ENCODE measurements at regions not wholly inside any gene's neighbourhood (a gene's known extent, or its start where the extent isn't known, plus 50 kb on each side); places are given as distances from the start of the nearest gene placed in this dataset.

DNA sequence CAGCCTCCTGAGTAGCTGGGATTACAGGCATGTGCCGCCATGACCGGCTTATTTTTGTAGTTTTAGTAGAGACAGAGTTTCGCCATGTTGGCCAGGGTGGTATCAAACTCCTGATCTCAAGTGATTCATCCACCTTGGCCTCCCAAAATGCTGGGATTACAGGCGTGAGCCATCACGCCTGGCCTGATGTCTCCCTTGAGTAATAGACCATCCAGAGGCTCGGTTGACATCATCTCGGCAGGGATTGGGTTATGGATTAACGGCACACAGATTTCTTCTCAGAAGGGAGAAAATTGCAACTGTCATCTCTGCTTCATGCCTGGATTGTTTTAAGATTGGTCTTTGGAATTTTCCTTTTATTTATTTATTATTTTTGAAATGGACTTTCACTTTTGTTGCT lies 239.2 kb upstream of the LARGE1 start:
- no peaks in the 10 kb centered on the region for H3K4me1 ChIP-seq (ENCODE audit: control insufficient read depth, extremely low read depth, insufficient read depth, low read length)
- no peak overlapping the region for H3K27ac ChIP-seq (ENCODE audit: insufficient read depth, low read length)
- no peak overlapping the region for H3K9ac ChIP-seq (ENCODE audit: insufficient read depth, low read length)
- no peaks in the 10 kb centered on the region for H4K20me1 ChIP-seq (ENCODE audit: control insufficient read depth, extremely low read depth, insufficient read depth, low read length)
- no peaks in the 10 kb centered on the region for H3K79me2 ChIP-seq (ENCODE audit: control insufficient read depth, insufficient read depth, low read length)
- H3K36me3 ChIP-seq (ENCODE audit: control insufficient read depth, insufficient read depth, low read length) = no peaks in the 10 kb centered on the region
- DNase-seq (ENCODE audit: low read depth in 2 of 2) = no peak
- no peak overlapping the region for H3K4me3 ChIP-seq (replicated peaks in 1 of 4; ENCODE audit: control extremely low read depth in 1 of 4, insufficient read depth in 1 of 4, low read depth in 3 of 4, low read length in 4 of 4)
- no peak overlapping the region for H3K4me2 ChIP-seq (ENCODE audit: extremely low read depth, insufficient read depth, low read length)
- no peaks in the 10 kb centered on the region for H3K27me3 ChIP-seq (ENCODE audit: control insufficient read depth, insufficient read depth, low read length)
- H2AFZ ChIP-seq (ENCODE audit: low read length) = no peak overlapping the region
- TF ChIP-seq CTCF (conservative IDR thresholded peaks at IDR 0.05 in 1 of 2, IDR thresholded peaks at IDR 0.05 in 1 of 2; ENCODE audit: low read depth in 1 of 2, low read length in 2 of 2) = no peak
- no peak for TF ChIP-seq EZH2 (IDR thresholded peaks at IDR 0.05; ENCODE audit: low read length, missing control alignments)
- no peaks in the 10 kb centered on the region for H3K9me3 ChIP-seq (ENCODE audit: control insufficient read depth, insufficient read depth, low read depth, low read length)

GRCh38 chr22:34160141-34160783 lies 240.0 kb upstream of the LARGE1 start:
- Histone ChIP-seq H2AFZ (ENCODE audit: low read length) (no peak overlapping the region), H3K4me2 (ENCODE audit: extremely low read depth, insufficient read depth, low read length) (no peak overlapping the region), H3K4me1 (ENCODE audit: control insufficient read depth, extremely low read depth, insufficient read depth, low read length) (no peaks in the 10 kb centered on the region), H3K36me3 (ENCODE audit: control insufficient read depth, insufficient read depth, low read length) (no peaks in the 10 kb centered on the region), H3K9ac (ENCODE audit: insufficient read depth, low read length) (no peak overlapping the region), H3K9me3 (ENCODE audit: control insufficient read depth, insufficient read depth, low read depth, low read length) (no peaks in the 10 kb centered on the region), H4K20me1 (ENCODE audit: control insufficient read depth, extremely low read depth, insufficient read depth, low read length) (no peaks in the 10 kb centered on the region), H3K79me2 (ENCODE audit: control insufficient read depth, insufficient read depth, low read length) (no peaks in the 10 kb centered on the region), H3K27ac (ENCODE audit: insufficient read depth, low read length) (no peak overlapping the region), H3K27me3 (ENCODE audit: control insufficient read depth, insufficient read depth, low read length) (no peaks in the 10 kb centered on the region), H3K4me3 (replicated peaks in 1 of 4; ENCODE audit: control extremely low read depth in 1 of 4, insufficient read depth in 1 of 4, low read depth in 3 of 4, low read length in 4 of 4) (no peak overlapping the region)
- no peak for TF ChIP-seq EZH2 (IDR thresholded peaks at IDR 0.05; ENCODE audit: low read length, missing control alignments)
- TF ChIP-seq CTCF (conservative IDR thresholded peaks at IDR 0.05 in 1 of 2, IDR thresholded peaks at IDR 0.05 in 1 of 2; ENCODE audit: low read depth in 1 of 2, low read length in 2 of 2) = no peak
- no peak for DNase-seq (ENCODE audit: low read depth in 2 of 2)

- no peak overlapping the region for H3K4me3 ChIP-seq (replicated peaks in 1 of 4; ENCODE audit: control extremely low read depth in 1 of 4, insufficient read depth in 1 of 4, low read depth in 3 of 4, low read length in 4 of 4)
- no peaks in the 10 kb centered on the region for H3K36me3 ChIP-seq (ENCODE audit: control insufficient read depth, insufficient read depth, low read length)
- no peaks in the 10 kb centered on the region for H3K4me1 ChIP-seq (ENCODE audit: control insufficient read depth, extremely low read depth, insufficient read depth, low read length)
- H3K9ac ChIP-seq (ENCODE audit: insufficient read depth, low read length) = no peak overlapping the region
- H3K79me2 ChIP-seq (ENCODE audit: control insufficient read depth, insufficient read depth, low read length) = no peaks in the 10 kb centered on the region
- H2AFZ ChIP-seq (ENCODE audit: low read length) = no peak overlapping the region
- no peaks in the 10 kb centered on the region for H4K20me1 ChIP-seq (ENCODE audit: control insufficient read depth, extremely low read depth, insufficient read depth, low read length)
- no peak for DNase-seq (ENCODE audit: low read depth in 2 of 2)
- no peaks in the 10 kb centered on the region for H3K27me3 ChIP-seq (ENCODE audit: control insufficient read depth, insufficient read depth, low read length)
- no peaks in the 10 kb centered on the region for H3K9me3 ChIP-seq (ENCODE audit: control insufficient read depth, insufficient read depth, low read depth, low read length)
- no peak overlapping the region for H3K4me2 ChIP-seq (ENCODE audit: extremely low read depth, insufficient read depth, low read length)
- H3K27ac ChIP-seq (ENCODE audit: insufficient read depth, low read length) = no peak overlapping the region
- TF ChIP-seq CTCF (conservative IDR thresholded peaks at IDR 0.05 in 1 of 2, IDR thresholded peaks at IDR 0.05 in 1 of 2; ENCODE audit: low read depth in 1 of 2, low read length in 2 of 2) = no peak
- TF ChIP-seq EZH2 (IDR thresholded peaks at IDR 0.05; ENCODE audit: low read length, missing control alignments) = no peak
Observed at GRCh38 chr22:34161431-34162123, 241.3 kb upstream of the LARGE1 start.
